K562 (cell line): ENCODE measurements at regions not wholly inside any gene's neighbourhood (a gene's known extent, or its start where the extent isn't known, plus 50 kb on each side); places are given as distances from the start of the nearest gene placed in this dataset.
A peak's percentile ranks its signal among the peaks of the same experiment; 100 is the strongest.

ENCODE experiments used
- ATAC-seq: fragments of 200-7000 bp; cut with Tn5 transposase; 3 replicates; pipeline ENCODE4 v1.9.1; 2020; ENCODE audit warnings: moderate library complexity
- BruUV-seq: library from RNA; stranded (reverse); fragments of 400-500 nt; replicated peaks from 2 replicates; lab custom pipeline; 2021; lab: Mats Ljungman, UMichigan
- CTCF ChIA-PET: fragments of 300-600 bp; formaldehyde crosslinking; extraction: SDS; loops from one replicate; lab custom pipeline; 2021; ENCODE audit warnings: low intra/inter-chr PET ratio; lab: Yijun Ruan, JAX
- POLR2A ChIA-PET: fragments of 300-600, 350-650 bp; sonication (Branson Sonifier 250); formaldehyde crosslinking; extraction: SDS; loops from one replicate; lab custom pipeline; 2021; ENCODE audit warnings: antibody characterized with exemption, inconsistent platforms; lab: Yijun Ruan, JAX
- DNase-seq, 4 experiments: peaks; one replicate each; pipeline versions ENCODE4 v3.0.0 to v3.0.0-alpha.2; 2011 to 2018; ENCODE audit warnings: low spot score in 3 of 4, mixed read lengths in 3 of 4; ENCODE audit errors: extremely low read depth in 1 of 4
- FAIRE-seq: peaks from 2 replicates; lab custom pipeline; 2011; peaks lifted over from hg19 to GRCh38; lab: Jason Lieb, UNC
- H2AFZ ChIP-seq: 2 replicates; pipeline ENCODE4 v1.6.0; 2011; ENCODE audit warnings: low read depth, low read length, control low read depth, inconsistent platforms
- H3K27ac ChIP-seq: fragments of 200-600 bp; 3 replicates; pipeline ENCODE4 v1.8.0; 2011; ENCODE audit warnings: low read depth, mild to moderate bottlenecking, control low read depth, inconsistent platforms, low read length, moderate library complexity, mixed read lengths; ENCODE audit errors: extremely low read depth
- H3K27me3 ChIP-seq, 2 experiments: fragments of 300-600 bp in 1 of 2; 2 replicates in 1 of 2; 3 replicates in 1 of 2; pipeline versions ENCODE4 v1.6.0 to v1.8.0; 2011; ENCODE audit warnings: inconsistent platforms in 2 of 2, low read length in 2 of 2, mild to moderate bottlenecking in 1 of 2, mixed read lengths in 1 of 2, moderate library complexity in 1 of 2; ENCODE audit not compliant: control insufficient read depth in 2 of 2, insufficient read depth in 2 of 2
- H3K36me3 ChIP-seq: fragments of 300-600 bp; 3 replicates; pipeline ENCODE4 v1.8.0; 2011; ENCODE audit warnings: mild to moderate bottlenecking, low read length, inconsistent platforms; ENCODE audit not compliant: control insufficient read depth, insufficient read depth
- H3K4me1 ChIP-seq, 2 experiments: fragments of 200-600 bp in 1 of 2; replicated peaks in 1 of 2; 2 replicates in 1 of 2; 3 replicates in 1 of 2; pipeline versions ENCODE4 v1.5.1 to v1.8.0; 2011; ENCODE audit warnings: inconsistent platforms in 2 of 2, low read length in 2 of 2, mild to moderate bottlenecking in 1 of 2, mixed read lengths in 1 of 2, moderate library complexity in 1 of 2; ENCODE audit not compliant: control insufficient read depth in 2 of 2, insufficient read depth in 2 of 2
- H3K4me2 ChIP-seq: 2 replicates; pipeline ENCODE4 v1.6.1; 2011; ENCODE audit warnings: low read length, control low read depth, inconsistent platforms, mixed read lengths; ENCODE audit not compliant: insufficient read depth
- H3K4me3 ChIP-seq: fragments of 200-600 bp; sonication (generic), shearing (Covaris generic); 2 replicates; pipeline ENCODE4 v1.5.1; 2016; ENCODE audit warnings: control low read depth, inconsistent platforms
- H3K79me2 ChIP-seq: fragments of 200-600 bp; 3 replicates; pipeline ENCODE4 v1.8.0; 2011; ENCODE audit warnings: low read length, inconsistent platforms; ENCODE audit not compliant: control insufficient read depth, insufficient read depth
- H3K9ac ChIP-seq, 2 experiments: 2 replicates each; pipeline versions ENCODE4 v1.6.0 to v1.6.1; 2011; ENCODE audit warnings: low read depth in 2 of 2, low read length in 2 of 2, control low read depth in 1 of 2, inconsistent platforms in 1 of 2, mild to moderate bottlenecking in 1 of 2, mixed read lengths in 1 of 2; ENCODE audit not compliant: insufficient read depth in 1 of 2
- H3K9me1 ChIP-seq: one replicate; pipeline ENCODE4 v1.6.0; 2011; ENCODE audit warnings: inconsistent platforms, mild to moderate bottlenecking, low read length, moderate library complexity; ENCODE audit not compliant: control insufficient read depth, insufficient read depth
- H3K9me3 ChIP-seq: replicated peaks from 2 replicates; pipeline ENCODE4 v1.5.1; 2011; ENCODE audit warnings: low read depth, low read length, inconsistent platforms; ENCODE audit not compliant: control insufficient read depth, insufficient read depth
- H4K20me1 ChIP-seq: replicated peaks from 2 replicates; pipeline ENCODE4 v1.6.1; 2011; ENCODE audit warnings: low read length, inconsistent platforms, mixed read lengths; ENCODE audit not compliant: control insufficient read depth, insufficient read depth
- ATF3 ChIP-seq, 2 experiments: fragments of 450-650 bp in 1 of 2; sonication (generic) in 1 of 2; formaldehyde crosslinking in 1 of 2; IDR thresholded peaks in 1 of 2; conservative IDR thresholded peaks in 1 of 2; 2 replicates each; pipeline versions ENCODE4 v1.6.1 to v1.8.1; 2016 to 2023; ENCODE audit warnings: mild to moderate bottlenecking in 2 of 2, moderate library complexity in 2 of 2, inconsistent platforms in 1 of 2, missing genetic modification reagents in 1 of 2
- CHD4 ChIP-seq: fragments of 200-600 bp; sonication (generic); IDR thresholded peaks from 3 replicates; pipeline ENCODE4 v1.6.1; 2012; ENCODE audit warnings: low read depth, mild to moderate bottlenecking, mixed read lengths, low read length, inconsistent platforms; ENCODE audit not compliant: insufficient read depth, insufficient replicate concordance, poor library complexity, severe bottlenecking
- CREB1 ChIP-seq, 2 experiments: sonication (generic) in 1 of 2; formaldehyde crosslinking in 1 of 2; IDR thresholded peaks; 2 replicates each; pipeline versions ENCODE4 v1.6.1 to v1.8.0; 2012 to 2022; ENCODE audit warnings: inconsistent platforms in 1 of 2, mild to moderate bottlenecking in 1 of 2, missing genetic modification reagents in 1 of 2, moderate library complexity in 1 of 2
- CXXC5 ChIP-seq: fragments of 250-450 bp; sonication (Bioruptor Pico); IDR thresholded peaks from 2 replicates; pipeline ENCODE4 v1.8.0; 2022; ENCODE audit warnings: inconsistent platforms, mild to moderate bottlenecking, moderate library complexity
- EP400 ChIP-seq: fragments of 450-650 bp; IDR thresholded peaks from 2 replicates; pipeline ENCODE4 v1.6.1; 2017; ENCODE audit warnings: antibody characterized with exemption, mild to moderate bottlenecking, moderate library complexity
- HCFC1 ChIP-seq: IDR thresholded peaks from 2 replicates; pipeline ENCODE4 v1.6.1; 2012; ENCODE audit warnings: low read depth, low read length, improper control_type of control experiment
- MEIS2 ChIP-seq: fragments of 450-650 bp; IDR thresholded peaks from 2 replicates; pipeline ENCODE4 v1.6.1; 2014; ENCODE audit warnings: mild to moderate bottlenecking; ENCODE audit not compliant: partially characterized antibody
- PPARD ChIP-seq: fragments of 250-450 bp; sonication (Bioruptor Pico); IDR thresholded peaks from 2 replicates; pipeline ENCODE4 v1.8.0; 2022; ENCODE audit warnings: inconsistent platforms, mild to moderate bottlenecking, moderate library complexity
- TCFL5 ChIP-seq: fragments of 250-450 bp; sonication (Bioruptor Pico); conservative IDR thresholded peaks from 2 replicates; pipeline ENCODE4 v1.6.1; 2021; ENCODE audit warnings: mild to moderate bottlenecking, moderate library complexity, matching md5 sums
- XRCC5 ChIP-seq: fragments of 200-400 bp; formaldehyde crosslinking; IDR thresholded peaks from 2 replicates; pipeline ENCODE4 v1.6.1; 2017; ENCODE audit warnings: low read depth, mild to moderate bottlenecking, low read length
- ZBTB7A ChIP-seq: IDR thresholded peaks from 2 replicates; pipeline ENCODE4 v1.6.1; 2011; ENCODE audit warnings: low read depth, mild to moderate bottlenecking, low read length, moderate library complexity, borderline replicate concordance; ENCODE audit not compliant: control insufficient read depth
- ZNF124 ChIP-seq: sonication (generic); formaldehyde crosslinking; IDR thresholded peaks from 2 replicates; pipeline ENCODE4 v1.8.1; 2022; ENCODE audit warnings: missing genetic modification reagents
- ZNF445 ChIP-seq: fragments of 250-450 bp; sonication (Bioruptor Pico); IDR thresholded peaks from 2 replicates; pipeline ENCODE4 v1.4.0; 2020; ENCODE audit warnings: low read depth, mild to moderate bottlenecking, moderate library complexity
- ZNF655 ChIP-seq: fragments of 250-450 bp; sonication (Bioruptor Pico); IDR thresholded peaks from 2 replicates; pipeline ENCODE4 v1.5.0; 2021
- WGBS: fragments of 100-300 bp; shearing (Covaris generic); methylation state at CpG from one replicate; pipeline ENCODE4 v1.1.6; 2016; ENCODE audit warnings: low coverage, mixed read lengths; ENCODE audit not compliant: insufficient coverage; ENCODE audit errors: missing lambda C conversion rate; 5-methylcytosine and 5-hydroxymethylcytosine counted together
- in situ Hi-C: fragments of 300-500 bp; cut with MboI; formaldehyde crosslinking; loops from 4 replicates; pipeline ENCODE4 v1.15.0; 2018; ENCODE audit warnings: inconsistent platforms, mixed read lengths
- intact Hi-C: fragments of 100-400 bp; cut with micrococcal nuclease; formaldehyde crosslinking; loops from 2 replicates; pipeline ENCODE4 v1.14.2; 2022
- TF ChIP-seq, protein P1 (sequence below): fragments of 450-650 bp; IDR thresholded peaks from 2 replicates; pipeline ENCODE4 v1.6.1; 2016; ENCODE audit warnings: antibody characterized with exemption

GRCh38 chr22:25447686-25448434 is 116.6 kb upstream of the GRK3 start:
- H3K4me1 ChIP-seq = peaks cover 0 to 10% of the 10 kb centered on the region in 2 experiments; a peak in 3 of 5 replicates
- no peaks in the 10 kb centered on the region for H3K27me3 ChIP-seq
- no peaks in the 10 kb centered on the region for H3K9me1 ChIP-seq
- in situ Hi-C loops = no loop called here
- CTCF ChIA-PET = no interaction called here
- H3K9me3 ChIP-seq = no peaks in the 10 kb centered on the region
- peak overlapping the region; percentile 97 for H2AFZ ChIP-seq
- intact Hi-C loops = loop anchor here (10.0 kb wide), 1 partner anchor 83 kb away; no protein-coding TSS in a partner anchor
- peak overlapping the region; percentile 73 for H3K4me3 ChIP-seq
- ATAC-seq (peak; percentile 90), DNase-seq (peak; percentile 90 to 95 (median 93)), FAIRE-seq (peak; percentile 94)
- H3K27ac ChIP-seq = peak overlapping the region; percentile 68
- WGBS = under 1% methylated on average over 15 of the region's 30 CpGs
- H3K79me2 ChIP-seq = peaks cover 59% of the 10 kb centered on the region
- peaks cover 8% of the 10 kb centered on the region; the same call in 1 of the 3 replicates for H3K36me3 ChIP-seq
- BruUV-seq = no TSS peak
- H3K9ac ChIP-seq = peak overlapping the region; percentile 77 to 94
- H3K4me2 ChIP-seq = peak overlapping the region; percentile 78
- no peaks in the 10 kb centered on the region; the same call in 1 of the 2 replicates for H4K20me1 ChIP-seq
- POLR2A ChIA-PET = interaction anchor here (0.8 kb wide), 1 partner anchor 44 kb away, joined by 3 read pairs; no protein-coding TSS in a partner anchor
- 0 out of 2 replicates have a peak, but pooled peaks have one; percentile 57 for TF ChIP-seq XRCC5
- peak; percentile 49; the same call in 1 of the 2 replicates for TF ChIP-seq HCFC1
- no peak for TF ChIP-seq ZNF445 (CRISPR knock-in tag)
- no peak for TF ChIP-seq TCFL5 (CRISPR knock-in tag)
- no peak for TF ChIP-seq ZNF655
- TF ChIP-seq MEIS2 = peak; percentile 50
- TF ChIP-seq EP400 = peak; percentile 86
- TF ChIP-seq, protein P1, sequence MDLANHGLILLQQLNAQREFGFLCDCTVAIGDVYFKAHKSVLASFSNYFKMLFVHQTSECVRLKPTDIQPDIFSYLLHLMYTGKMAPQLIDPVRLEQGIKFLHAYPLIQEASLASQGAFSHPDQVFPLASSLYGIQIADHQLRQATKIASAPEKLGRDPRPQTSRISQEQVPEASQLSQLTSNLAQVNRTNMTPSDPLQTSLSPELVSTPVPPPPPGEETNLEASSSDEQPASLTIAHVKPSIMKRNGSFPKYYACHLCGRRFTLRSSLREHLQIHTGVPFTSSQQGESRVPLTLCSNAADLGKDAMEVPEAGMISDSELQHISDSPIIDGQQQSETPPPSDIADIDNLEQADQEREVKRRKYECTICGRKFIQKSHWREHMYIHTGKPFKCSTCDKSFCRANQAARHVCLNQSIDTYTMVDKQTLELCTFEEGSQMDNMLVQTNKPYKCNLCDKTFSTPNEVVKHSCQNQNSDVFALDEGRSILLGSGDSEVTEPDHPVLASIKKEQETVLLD = peak; percentile 98
- no peak for TF ChIP-seq CHD4
- TF ChIP-seq ATF3 (IDR thresholded peaks at IDR 0.05) = peak; percentile 61
- no peak for TF ChIP-seq ATF3 (CRISPR knock-in tag; conservative IDR thresholded peaks at IDR 0.05)
- TF ChIP-seq ZNF124 (CRISPR knock-in tag) = no peak
- TF ChIP-seq CREB1 (IDR thresholded peaks at IDR 0.05) = no peak
- peak; percentile 44; the same call in 1 of the 2 replicates for TF ChIP-seq CREB1 (CRISPR knock-in tag; IDR thresholded peaks at IDR 0.05)
- no peak for TF ChIP-seq PPARD (CRISPR knock-in tag)
- TF ChIP-seq CXXC5 (CRISPR knock-in tag) = peak; percentile 92
- TF ChIP-seq ZBTB7A = peak; percentile 42; the same call in 1 of the 2 replicates
